IPS-NIHi7 (cell line): ENCODE measurements at regions not wholly inside any gene's neighbourhood (a gene's known extent, or its start where the extent isn't known, plus 50 kb on each side); places are given as distances from the start of the nearest gene placed in this dataset.

Experiments
- DNase-seq: peaks from one replicate; pipeline ENCODE4 v3.0.0; 2012; ENCODE audit warnings: mixed read lengths; ENCODE audit errors: extremely low spot score

- DNase-seq, result no peak
Observed at GRCh38 chr10:78248651-78249464, 215.2 kb downstream of the RPS24 start.

- DNase-seq, result no peak
Observed at GRCh38 chr10:78249690-78250089, 216.0 kb downstream of the RPS24 start.

- DNase-seq, result no peak
Observed at GRCh38 chr10:78250313-78251015, 216.8 kb downstream of the RPS24 start.

GRCh38 chr10:78251016-78251385, 217.3 kb downstream of the RPS24 start:
- DNase-seq, result no peak

GRCh38 chr10:78252286-78252685, 218.6 kb downstream of the RPS24 start:
- DNase-seq, result no peak

- no peak for DNase-seq
Observed at GRCh38 chr10:78253063-78253853, 219.6 kb downstream of the RPS24 start.

- DNase-seq, result no peak
Observed at GRCh38 chr10:78254013-78254412, 220.3 kb downstream of the RPS24 start.

GRCh38 chr10:78255214-78255613, 221.6 kb downstream of the RPS24 start:
- DNase-seq, result no peak

- peak; percentile 40 for DNase-seq
Observed at GRCh38 chr10:78255796-78256638, 222.4 kb downstream of the RPS24 start.

- DNase-seq, result no peak
Observed at GRCh38 chr10:78258323-78259030, 224.8 kb downstream of the RPS24 start.

GRCh38 chr10:78259391-78259790, 225.7 kb downstream of the RPS24 start:
- DNase-seq, result no peak

- peak; percentile 49 for DNase-seq
Observed at GRCh38 chr10:78260141-78260540, 226.5 kb downstream of the RPS24 start.

- DNase-seq, result no peak
Observed at GRCh38 chr10:78260680-78261079, 227.0 kb downstream of the RPS24 start.

GRCh38 chr10:78261291-78261690, 227.6 kb downstream of the RPS24 start:
- no peak for DNase-seq

- DNase-seq, result no peak
Observed at GRCh38 chr10:78262860-78263259, 229.2 kb downstream of the RPS24 start.

GRCh38 chr10:78263521-78263988, 229.9 kb downstream of the RPS24 start:
- DNase-seq, result no peak

GRCh38 chr10:78264361-78264760, 230.7 kb downstream of the RPS24 start:
- DNase-seq, result no peak

- no peak for DNase-seq
Observed at GRCh38 chr10:78266741-78267469, 233.2 kb downstream of the RPS24 start.

- no peak for DNase-seq
Observed at GRCh38 chr10:78267598-78267997, 233.9 kb downstream of the RPS24 start.

- DNase-seq, result no peak
Observed at GRCh38 chr10:78269060-78269459, 235.4 kb downstream of the RPS24 start.
